ENCODE measurements at regions not wholly inside any gene's neighbourhood (a gene's known extent, or its start where the extent isn't known, plus 50 kb on each side); places are given as distances from the start of the nearest gene placed in this dataset.
"Not testable (repeated sequence)": the region's sequence is repeated elsewhere in the genome, so short reads cannot be mapped to it uniquely, and the experiment has no call there.

GRCh38 chr21:27321791-27322190, 354.9 kb upstream of the ADAMTS5 start:
- TF ChIP-seq CTCF (IDR thresholded peaks at IDR 0.05), result no peak
- TF ChIP-seq POLR2A (IDR thresholded peaks at IDR 0.05), result no peak
- Histone ChIP-seq H3K27ac (no peak overlapping the region), H3K4me3 (no peak overlapping the region), H3K27me3 (no peaks in the 10 kb centered on the region), H3K4me1 (no peaks in the 10 kb centered on the region), H3K36me3 (no peaks in the 10 kb centered on the region), H3K9me3 (no peaks in the 10 kb centered on the region)
- no peak for DNase-seq
- intact Hi-C loops (cut with DNase I), result no loop called here
- 62 to 71% methylated on average over 2 of the region's 2 CpGs for WGBS, 2 donors

- intact Hi-C loops (cut with DNase I), result no loop called here
- WGBS, 2 donors, result 64 to 66% methylated on average over 3 of the region's 3 CpGs
- H3K4me1 ChIP-seq, result no peaks in the 10 kb centered on the region
- no peak overlapping the region for H3K27ac ChIP-seq
- no peaks in the 10 kb centered on the region for H3K36me3 ChIP-seq
- no peaks in the 10 kb centered on the region for H3K9me3 ChIP-seq
- TF ChIP-seq CTCF (IDR thresholded peaks at IDR 0.05) (no peak), POLR2A (IDR thresholded peaks at IDR 0.05) (no peak)
- H3K27me3 ChIP-seq, result no peaks in the 10 kb centered on the region
- no peak overlapping the region for H3K4me3 ChIP-seq
- DNase-seq, result no peak
Observed at GRCh38 chr21:27320868-27321267, 354.0 kb upstream of the ADAMTS5 start.

GRCh38 chr21:27317601-27318000, 350.7 kb upstream of the ADAMTS5 start:
- H3K4me1 ChIP-seq; H3K27ac ChIP-seq; H3K36me3 ChIP-seq; H3K9me3 ChIP-seq; H3K4me3 ChIP-seq; intact Hi-C loops (cut with DNase I); DNase-seq; H3K27me3 ChIP-seq: not testable (repeated sequence)
- 62 to 71% methylated on average over 3 of the region's 3 CpGs for WGBS, 2 donors

- H3K4me3 ChIP-seq, result no peak overlapping the region
- no peaks in the 10 kb centered on the region for H3K36me3 ChIP-seq
- no peaks in the 10 kb centered on the region for H3K27me3 ChIP-seq
- TF ChIP-seq POLR2A (IDR thresholded peaks at IDR 0.05) (no peak), CTCF (IDR thresholded peaks at IDR 0.05) (no peak)
- H3K4me1 ChIP-seq, result no peaks in the 10 kb centered on the region
- 100% methylated on average over 1 of the region's 2 CpGs; no CpG with 5 or more reads in 1 of the 2 donors for WGBS, 2 donors
- DNase-seq, result no peak
- intact Hi-C loops (cut with DNase I), result no loop called here
- no peaks in the 10 kb centered on the region for H3K9me3 ChIP-seq
- H3K27ac ChIP-seq, result no peak overlapping the region
Observed at GRCh38 chr21:27315373-27315772, 348.5 kb upstream of the ADAMTS5 start.

- intact Hi-C loops (cut with DNase I), result no loop called here
- H3K36me3 ChIP-seq, result no peaks in the 10 kb centered on the region
- H3K27ac ChIP-seq, result no peak overlapping the region
- TF ChIP-seq CTCF (IDR thresholded peaks at IDR 0.05) (no peak), POLR2A (IDR thresholded peaks at IDR 0.05) (no peak)
- H3K27me3 ChIP-seq, result no peaks in the 10 kb centered on the region
- H3K4me1 ChIP-seq, result no peaks in the 10 kb centered on the region
- DNase-seq, result no peak
- 41 to 50% methylated on average over 1 of the region's 1 CpG for WGBS, 2 donors
- no peak overlapping the region for H3K4me3 ChIP-seq
- no peaks in the 10 kb centered on the region for H3K9me3 ChIP-seq
Observed at GRCh38 chr21:27314131-27314530, 347.2 kb upstream of the ADAMTS5 start.
